ENCODE measurements at regions not wholly inside any gene's neighbourhood (a gene's known extent, or its start where the extent isn't known, plus 50 kb on each side); places are given as distances from the start of the nearest gene placed in this dataset.

DNA sequence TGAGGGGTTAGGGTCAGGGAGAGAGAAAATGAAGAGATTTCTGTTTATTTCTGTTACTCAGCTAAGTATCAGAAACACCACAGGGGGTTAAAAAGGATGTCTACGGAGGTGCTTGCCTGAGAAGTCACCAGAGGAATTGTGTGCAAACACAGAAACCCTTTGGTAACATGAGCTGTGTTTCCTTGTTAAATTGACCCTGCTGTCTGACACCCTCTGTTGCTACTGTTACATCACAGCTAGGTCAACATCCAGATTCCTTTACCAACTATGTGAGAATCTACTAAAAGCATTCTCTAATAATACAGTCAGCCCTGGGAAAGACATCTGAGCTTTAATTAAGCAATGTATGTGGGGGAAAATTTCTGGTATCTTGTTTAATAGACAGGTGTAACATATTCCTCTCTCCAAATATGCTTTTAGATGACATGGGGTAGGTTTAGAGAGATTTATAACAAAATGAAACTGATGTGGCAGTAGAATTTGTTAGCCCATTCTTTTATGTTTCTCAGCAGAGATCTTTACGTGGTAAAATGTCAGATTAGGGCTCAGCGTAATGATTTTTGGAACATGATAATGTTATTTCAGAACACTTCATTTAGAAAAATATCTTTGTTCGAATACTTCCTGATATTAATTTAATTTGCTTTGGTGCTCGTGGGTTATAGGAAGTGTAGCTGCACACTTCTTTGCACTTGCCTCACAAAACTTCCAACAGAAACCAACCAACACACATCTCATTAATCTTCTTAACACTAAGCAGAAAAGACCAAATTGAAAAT lies 168.0 kb upstream of the AHR start:
- DNase-seq (ENCODE audit: low spot score), result peak; percentile 21

DNA sequence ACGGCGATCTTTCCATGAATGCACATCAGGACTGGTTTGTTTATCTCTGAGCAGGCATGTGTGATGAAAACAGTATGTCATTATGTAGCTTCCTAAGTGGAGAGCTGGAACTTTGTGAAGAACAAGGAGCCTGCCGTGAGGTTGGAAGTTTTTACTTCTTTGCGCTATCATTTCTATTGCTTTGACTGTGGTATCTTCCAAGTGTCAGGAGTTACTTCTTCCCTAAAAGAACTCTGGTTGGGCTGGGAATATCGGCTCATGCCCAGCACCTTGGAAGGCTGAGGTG lies 167.4 kb upstream of the AHR start:
- no peak for DNase-seq (ENCODE audit: low spot score)

DNA sequence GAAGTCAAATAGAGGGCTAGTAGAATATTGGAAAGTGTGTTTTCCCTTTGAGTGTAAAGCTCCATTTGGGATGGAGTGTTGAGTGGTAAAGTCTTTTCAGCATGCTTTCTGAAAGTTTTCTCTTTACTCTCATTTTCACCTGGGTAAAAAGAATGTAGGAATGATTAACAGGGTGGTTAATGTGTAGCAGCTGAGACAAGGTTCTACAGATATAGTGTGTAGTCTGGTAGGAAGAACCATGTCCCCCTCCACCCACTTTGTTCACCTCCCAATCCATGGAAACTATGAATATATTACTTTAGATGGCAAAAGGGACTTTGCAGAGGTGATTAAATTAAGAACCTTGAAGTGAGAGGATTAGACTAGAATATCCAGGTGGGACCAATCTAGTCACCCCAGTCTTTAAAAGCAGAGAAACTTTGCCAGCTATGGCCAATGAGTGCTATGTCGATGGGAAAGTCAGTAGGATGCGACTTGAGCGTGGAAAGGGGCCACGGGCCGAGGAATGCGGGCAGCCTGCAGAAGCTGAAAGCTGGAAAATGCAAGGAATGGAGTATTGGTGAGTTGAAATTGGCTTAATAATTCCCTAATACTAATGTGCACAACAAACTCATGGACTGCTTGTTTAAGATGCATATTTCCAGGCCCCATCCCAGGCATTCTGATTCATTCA lies 166.3 kb upstream of the AHR start:
- DNase-seq (ENCODE audit: low spot score), result no peak

DNA sequence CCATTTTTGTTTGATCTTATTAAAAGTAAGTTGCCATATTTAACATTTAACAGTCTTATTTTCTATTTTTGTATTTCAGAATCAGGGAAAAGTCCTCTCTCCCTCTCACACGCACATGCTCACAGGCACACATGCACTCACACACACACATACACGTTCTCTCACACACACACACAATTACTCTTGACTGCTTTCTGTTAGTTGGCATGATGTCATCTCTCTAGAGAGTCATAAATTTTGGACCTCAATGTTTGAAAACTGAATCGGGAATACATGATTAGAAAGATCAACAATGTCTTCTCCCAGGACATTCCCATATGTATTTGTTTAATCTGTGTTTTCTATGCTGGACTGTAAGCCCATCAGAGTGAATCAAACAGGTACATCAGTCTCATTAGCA lies 165.7 kb upstream of the AHR start:
- no peak for DNase-seq (ENCODE audit: low spot score)

DNA sequence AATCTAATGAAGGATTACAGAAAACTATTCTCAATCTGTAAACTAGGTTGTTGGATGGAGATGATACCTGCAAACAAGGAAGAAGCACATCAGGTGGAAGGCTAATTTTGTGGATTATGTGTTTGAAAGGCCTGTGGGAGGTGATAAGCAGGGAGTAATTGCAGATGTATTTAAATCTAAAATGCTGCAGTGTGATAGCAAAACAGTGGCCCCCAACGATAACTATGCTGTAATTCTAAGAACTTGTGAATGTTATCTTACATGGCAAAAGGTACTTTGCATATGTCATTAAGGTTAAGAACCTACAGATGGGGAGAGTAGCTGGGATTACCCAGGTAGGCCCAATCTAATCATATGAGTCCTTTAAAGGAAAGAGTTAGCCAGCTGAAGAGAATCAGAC lies 164.5 kb upstream of the AHR start:
- DNase-seq (ENCODE audit: low spot score), result no peak

DNA sequence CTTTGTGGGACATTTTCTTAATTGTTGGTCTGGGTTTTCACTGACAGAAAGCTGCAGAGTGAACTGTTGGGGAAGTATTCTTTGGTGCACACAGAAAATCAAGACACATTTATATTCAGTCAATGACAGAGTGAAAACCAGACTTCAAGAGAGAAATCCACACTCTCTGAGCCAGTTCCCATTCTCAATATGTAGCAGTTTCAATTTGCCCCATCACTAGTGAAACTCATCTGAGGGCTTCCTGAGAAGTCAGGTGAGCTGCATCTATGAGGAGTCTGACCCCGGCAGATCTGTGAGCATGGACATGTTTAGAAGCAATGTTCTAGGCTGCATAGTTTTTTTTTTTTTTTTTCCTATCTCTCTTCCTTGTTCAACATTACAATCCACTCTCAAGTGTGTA lies 163.7 kb upstream of the AHR start:
- DNase-seq (ENCODE audit: low spot score), result no peak

DNA sequence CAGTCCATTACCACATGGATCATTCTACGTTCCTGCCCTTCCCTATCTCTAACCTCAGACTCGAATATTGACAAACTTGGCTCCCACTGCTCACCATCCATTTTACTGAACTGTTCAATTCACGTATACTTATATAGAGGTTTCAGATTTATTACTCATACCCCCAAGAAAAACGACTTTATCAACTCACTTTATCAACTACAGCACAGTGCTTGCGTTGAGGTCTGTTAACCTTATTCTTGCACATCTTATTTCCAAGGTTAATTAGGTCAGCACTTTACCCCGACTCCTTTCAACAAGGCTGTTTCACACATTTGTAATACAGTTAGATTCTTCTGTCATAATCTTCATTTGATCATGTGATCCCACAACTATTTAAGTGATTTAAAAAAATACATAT lies 162.3 kb upstream of the AHR start:
- no peak for DNase-seq (ENCODE audit: low spot score)

DNA sequence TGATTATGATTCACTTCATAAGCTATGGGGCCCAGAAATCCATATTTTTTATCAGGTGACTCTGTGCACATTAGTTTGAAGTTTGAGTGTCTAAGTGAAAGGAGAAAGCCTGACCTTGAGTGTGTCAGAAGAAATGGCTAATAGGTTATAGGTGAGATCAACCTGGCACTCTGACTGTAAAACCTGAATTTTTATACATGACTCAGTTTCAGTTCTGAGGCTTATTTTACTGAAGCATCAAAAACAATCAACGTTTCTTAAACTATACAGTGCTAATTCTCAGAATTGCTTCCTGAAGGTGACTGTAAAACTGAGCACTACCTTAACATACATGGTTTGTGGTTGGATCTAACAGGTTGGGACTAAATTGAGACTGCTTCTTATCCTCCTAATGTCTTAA lies 159.4 kb upstream of the AHR start:
- no peak for DNase-seq (ENCODE audit: low spot score)

DNA sequence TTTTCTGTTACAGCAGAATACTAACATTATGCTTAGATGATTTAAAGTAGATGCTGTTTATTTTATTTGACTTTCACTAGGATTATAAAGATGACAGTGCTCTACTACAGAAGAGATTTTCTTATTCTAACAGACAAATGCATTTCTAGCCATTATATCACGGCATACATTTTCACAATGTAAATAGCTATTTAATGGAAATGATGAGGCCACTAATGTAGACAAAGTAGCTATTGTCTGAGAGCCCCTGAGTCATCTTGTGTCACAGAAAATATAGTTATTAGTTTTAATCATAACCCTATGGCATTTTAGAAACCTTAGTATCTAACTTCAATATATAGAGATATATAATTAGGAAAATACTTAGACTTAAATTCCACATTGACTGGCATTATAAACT lies 158.0 kb upstream of the AHR start:
- DNase-seq (ENCODE audit: low spot score), result no peak

DNA sequence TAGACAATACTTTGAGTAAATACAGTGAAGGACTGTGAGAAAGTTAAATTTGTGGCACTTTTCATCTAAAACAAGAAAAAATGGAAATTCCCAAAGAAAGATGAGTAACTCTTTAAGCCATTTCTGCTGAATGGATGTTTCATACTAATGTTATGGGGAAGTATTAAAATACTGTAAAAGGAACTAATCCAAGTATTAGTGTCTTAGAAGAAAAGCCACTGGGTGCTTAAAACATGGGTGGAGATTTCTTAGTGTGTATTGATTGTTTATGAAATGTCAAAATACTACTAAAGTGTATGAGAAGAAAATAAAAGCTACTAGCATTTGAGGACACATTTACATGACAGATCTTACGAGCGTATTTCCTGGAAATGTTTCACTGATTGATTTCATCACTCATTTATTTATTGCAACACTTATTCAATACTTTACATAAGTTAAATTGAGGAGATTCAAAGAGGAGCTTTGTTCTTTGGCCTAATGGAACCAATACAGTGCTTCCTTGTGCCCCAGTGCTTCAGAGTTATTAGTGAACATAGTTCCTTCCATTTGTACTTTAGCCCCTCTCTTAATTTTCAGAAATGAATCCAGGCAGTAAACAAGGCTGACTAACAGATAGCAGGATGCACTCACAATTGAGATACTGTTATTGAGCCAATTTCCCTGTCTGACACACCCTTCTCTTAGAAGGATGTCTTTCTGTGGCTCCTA lies 155.5 kb upstream of the AHR start:
- no peak for DNase-seq (ENCODE audit: low spot score)

DNA sequence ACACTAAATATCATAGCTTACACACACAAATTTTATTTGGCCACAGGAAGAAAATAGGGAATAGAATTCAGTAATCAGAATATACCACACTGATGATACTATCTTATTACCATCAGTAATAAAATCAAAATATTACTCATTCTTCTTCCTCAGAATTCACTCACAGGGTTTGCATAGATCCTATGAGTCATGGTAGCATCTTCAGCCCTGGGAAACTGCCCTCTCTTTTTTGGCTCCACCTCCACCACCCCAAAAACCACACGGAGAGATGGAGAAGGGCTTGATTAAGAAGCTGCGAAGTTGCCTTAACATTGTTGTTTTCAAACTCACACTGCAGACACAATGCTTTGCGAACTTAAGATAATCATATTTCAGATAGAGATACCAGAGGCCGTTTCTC lies 154.1 kb upstream of the AHR start:
- peak; percentile 21 for DNase-seq (ENCODE audit: low spot score)

DNA sequence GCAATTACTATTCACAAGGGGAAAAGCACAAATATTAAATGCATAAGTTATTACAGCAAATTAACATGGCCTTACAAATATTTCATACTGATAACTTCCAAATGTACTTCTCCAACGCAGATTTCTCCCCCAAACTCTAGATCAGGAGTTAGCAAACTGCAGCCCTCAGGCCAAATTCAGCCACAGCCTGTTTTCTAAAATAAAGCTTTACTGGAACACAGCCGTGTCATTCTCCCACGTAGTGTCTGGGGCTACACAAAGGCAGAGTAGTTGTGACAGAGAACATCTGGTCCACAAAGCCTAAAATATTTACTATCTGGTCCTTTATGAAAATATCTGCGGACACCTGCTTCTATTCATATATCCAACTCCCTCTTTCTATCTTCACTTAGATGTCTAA lies 151.8 kb upstream of the AHR start:
- DNase-seq (ENCODE audit: low spot score), result no peak

DNA sequence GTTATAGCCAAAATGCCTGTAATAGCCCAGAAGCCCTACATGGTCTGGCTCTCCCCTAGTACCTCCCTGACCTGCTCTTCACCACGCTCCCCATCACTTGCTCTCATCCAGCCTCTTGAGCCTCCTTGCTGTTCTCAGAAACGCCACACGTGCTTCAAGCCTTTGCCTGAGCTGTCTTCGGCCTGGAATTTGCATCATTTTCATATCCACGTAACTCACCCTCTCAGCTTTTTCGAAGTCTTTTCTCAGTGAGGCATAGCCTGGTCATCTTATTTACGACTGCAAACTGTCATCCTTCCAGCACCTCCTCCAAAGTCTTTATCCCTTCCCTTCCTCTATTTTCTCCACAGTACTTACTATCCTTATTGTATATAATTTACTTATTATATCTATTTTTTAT lies 151.0 kb upstream of the AHR start:
- DNase-seq (ENCODE audit: low spot score), result no peak

DNA sequence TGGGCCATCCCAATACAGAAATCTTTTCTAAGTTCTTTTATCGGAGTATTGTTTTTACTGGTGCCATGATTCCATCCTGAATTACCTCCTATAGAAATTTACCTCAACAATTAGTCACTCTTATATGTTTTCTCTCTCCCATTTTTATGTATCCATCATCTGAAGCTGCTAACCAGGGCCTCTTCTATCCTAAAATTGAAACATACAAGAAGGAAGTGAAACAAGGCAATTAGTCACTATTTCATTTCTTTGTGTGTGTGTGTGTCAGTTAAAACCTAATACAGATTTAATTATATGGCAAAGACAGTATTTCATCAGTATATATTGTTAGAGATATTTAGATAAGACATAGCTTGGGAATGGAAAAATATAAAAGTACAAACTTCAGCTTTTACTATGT lies 148.4 kb upstream of the AHR start:
- DNase-seq (ENCODE audit: low spot score), result no peak

DNA sequence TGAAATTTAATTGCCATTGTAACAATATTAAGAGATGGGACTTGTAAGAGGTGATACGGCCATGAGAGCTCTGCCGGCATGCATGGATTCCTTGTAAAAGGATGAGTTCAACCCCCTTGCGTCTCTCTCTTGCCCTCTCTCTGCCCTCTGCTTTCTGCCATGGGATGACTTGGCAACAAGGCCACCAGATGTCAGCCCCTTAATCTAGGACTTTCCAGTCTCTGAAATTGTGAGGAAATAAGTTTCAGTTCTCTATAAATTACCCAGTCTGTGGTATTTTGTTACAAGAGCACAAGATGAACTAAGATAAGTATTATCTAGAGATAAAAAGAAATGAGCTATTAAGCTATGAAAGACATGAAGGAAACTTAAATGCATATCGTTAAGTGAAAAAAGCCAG lies 145.7 kb upstream of the AHR start:
- no peak for DNase-seq (ENCODE audit: low spot score)

DNA sequence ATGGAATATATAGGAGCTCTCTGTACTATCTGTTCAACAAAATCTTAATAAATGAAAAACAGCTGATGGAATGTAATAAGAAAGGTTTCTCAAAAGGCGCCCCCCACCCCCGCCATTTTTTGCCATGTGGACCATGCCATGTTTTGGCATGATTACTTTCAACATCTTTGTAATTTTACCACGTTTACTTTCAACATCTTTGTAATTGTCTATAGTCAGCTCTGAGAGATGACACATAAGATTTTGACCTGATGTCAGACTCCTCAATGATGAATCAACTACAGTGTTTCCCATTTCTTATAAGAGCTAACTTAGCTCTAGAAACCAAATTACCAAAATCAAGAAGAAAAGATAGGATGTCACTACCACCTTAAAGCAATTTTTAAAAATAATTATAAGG lies 144.9 kb upstream of the AHR start:
- DNase-seq (ENCODE audit: low spot score), result no peak

DNA sequence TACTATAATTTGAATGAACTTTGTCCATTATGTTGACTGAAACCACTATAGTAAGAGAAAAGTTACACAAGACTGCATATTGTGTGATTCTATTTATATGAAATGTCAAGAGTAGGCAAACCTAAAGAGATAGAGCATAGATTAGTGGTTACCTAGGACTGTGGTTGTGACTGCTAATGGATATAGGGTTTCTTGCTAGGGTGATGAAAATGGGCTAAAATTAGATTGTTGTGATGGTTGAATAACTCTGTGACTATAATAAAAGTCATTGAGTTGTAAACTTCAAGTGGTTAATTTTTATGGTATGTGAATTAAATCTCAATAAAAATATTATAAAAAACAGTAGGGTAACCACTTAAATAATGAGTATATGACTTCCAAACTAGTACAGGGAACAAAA lies 142.9 kb upstream of the AHR start:
- DNase-seq (ENCODE audit: low spot score), result no peak

DNA sequence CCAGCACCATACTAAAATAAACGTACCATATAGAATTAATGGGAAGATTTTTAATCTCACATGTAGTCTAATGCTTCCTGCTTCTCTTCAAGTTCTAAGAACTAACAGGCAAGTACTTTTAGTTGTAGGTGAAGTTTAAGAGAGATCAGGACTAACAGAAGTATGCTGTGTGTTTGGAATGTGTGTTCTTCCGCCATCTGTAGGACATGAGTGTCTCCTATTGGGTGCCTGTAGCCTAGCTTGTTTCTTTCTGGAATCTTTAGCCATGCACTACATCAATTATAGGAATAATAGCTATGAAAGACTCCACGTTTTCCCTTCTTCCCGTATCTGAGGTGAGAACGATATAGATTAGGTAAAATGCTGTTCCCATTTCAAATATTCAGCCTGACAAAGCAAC lies 140.2 kb upstream of the AHR start:
- DNase-seq (ENCODE audit: low spot score), result no peak

DNA sequence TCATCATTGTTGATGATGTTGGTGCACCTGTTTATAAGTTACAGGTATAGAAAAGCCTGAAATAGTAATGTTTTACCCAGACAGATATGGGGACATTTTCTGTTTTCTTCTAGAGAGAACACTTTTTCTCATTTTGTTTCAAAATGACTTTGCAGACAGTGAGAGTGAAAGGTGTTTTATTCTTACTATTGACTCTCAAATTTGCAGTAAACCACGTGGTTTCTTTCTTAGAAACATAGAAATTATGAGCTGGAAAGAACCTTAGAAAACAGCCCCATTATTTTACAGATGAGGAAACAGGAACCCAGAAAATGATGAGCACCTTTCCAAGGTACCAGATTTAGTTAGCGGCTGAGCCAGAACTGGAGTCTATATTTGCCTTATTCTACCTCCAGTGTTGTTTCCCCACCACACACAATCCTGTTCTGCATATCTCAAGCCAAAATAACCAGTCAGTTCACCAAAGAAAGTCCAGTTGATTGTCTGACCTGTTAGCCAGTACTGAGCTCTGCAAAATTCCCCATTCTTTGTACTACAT lies 138.9 kb upstream of the AHR start:
- DNase-seq (ENCODE audit: low spot score), result no peak

DNA sequence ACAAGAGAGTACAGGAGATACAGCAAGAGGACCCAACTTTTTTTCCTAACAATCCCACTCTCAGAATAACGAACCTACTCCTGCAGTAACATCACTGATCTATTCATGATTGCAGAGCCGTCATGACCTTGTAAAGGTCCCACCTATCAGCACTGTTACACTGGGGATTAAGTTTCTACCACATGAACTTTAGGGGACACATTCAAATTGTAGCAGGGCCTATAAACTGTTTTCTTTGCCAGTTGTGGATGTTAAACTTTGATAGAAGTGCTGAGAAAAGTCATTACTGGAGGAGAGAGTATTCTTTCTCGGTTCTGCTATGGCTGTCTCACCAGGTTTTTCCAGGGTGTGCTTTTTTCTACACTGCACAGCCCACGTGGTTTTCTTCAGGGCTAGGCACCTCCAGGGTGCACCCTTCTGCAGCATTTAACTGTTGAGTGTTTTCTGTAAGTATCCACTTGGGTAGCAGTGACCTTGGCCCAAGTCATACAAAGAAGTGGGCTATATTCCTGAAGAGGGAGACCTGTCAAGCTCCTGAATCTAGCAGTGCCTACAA lies 131.6 kb upstream of the AHR start:
- no peak for DNase-seq (ENCODE audit: low spot score)

DNA sequence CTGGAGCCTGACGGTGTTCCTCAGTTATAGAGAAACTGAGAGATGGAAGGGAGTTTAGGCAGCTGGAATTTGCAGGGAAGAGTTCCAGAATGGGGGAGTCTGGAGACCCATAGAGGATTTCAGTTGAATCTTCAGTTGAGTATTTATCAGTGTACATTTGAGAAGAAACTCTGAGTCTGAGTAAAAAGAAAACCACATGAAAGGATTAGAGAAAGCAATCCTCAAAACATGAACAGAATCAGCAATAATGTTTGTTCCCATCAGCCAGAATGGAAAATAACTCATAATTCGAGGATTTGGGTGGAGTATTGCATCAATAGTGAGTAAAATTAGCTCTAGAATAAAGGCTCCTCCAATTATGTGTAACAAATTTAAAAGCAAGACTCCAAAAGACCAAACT lies 130.0 kb upstream of the AHR start:
- DNase-seq (ENCODE audit: low spot score), result no peak

DNA sequence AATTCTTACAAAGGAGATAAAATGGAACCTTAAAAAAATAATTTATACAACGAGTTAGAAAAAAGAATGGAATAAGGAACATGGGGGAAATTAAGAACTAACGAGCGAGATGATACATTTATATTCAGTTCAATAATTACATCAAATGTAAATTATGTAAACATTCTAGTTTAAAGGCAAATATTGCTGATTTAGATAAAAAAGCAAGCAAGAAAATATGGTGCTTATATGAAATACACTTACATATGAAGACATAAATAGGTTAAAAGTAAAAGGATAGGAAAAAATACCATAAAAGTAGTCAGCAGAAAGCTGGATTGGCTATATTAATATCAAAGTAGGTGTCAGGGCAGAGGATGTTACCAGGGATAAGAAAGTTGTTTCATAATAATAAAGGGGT lies 127.0 kb upstream of the AHR start:
- no peak for DNase-seq (ENCODE audit: low spot score)

DNA sequence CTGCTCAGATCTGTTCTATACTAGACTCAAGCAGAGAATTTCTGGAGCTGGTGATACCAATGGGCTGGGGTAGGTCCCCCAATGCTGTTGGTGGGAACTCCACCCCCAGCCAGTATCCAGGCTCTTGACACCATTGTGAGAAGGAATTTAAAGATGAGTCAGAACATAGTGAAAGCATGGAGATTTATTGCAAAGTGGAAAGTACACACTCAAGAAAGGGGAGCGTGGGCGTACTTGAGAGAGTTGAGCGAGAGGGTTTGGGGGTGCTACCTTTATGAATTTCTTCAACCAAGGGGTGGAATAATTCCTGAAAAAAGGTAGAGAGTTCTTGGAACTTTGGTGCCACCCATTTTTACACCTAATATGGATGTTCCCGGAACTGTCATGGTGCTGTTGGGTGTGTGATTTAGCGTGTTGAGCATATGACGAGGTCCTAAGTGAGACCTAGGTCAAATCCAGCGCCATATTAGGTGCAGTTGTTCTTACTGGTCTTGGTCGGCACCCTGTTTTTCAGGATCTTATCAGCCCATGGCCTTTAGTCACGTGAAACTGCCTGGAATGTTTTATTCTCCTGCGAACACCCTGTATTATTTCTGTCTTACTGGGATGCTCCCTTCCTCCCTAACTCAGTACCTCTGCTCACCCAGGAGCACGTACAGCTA lies 122.0 kb upstream of the AHR start:
- DNase-seq (ENCODE audit: low spot score), result no peak

Data from hepatic stellate cell (primary cell).